Type B pancreatic cell (in vitro differentiated cells): ENCODE measurements at regions not wholly inside any gene's neighbourhood (a gene's known extent, or its start where the extent isn't known, plus 50 kb on each side); places are given as distances from the start of the nearest gene placed in this dataset.
A peak's percentile ranks its signal among the peaks of the same experiment; 100 is the strongest.

ENCODE experiments used
- DNase-seq: peaks from one replicate; pipeline ENCODE4 v3.0.0; 2021; ENCODE audit warnings: mixed read lengths; ENCODE audit not compliant: unreplicated experiment; ENCODE audit errors: extremely low spot score
- H3K27ac Mint-ChIP-seq: 2 replicates; pipeline ENCODE4 v1.8.0; 2021; ENCODE audit warnings: mild to moderate bottlenecking, mixed read lengths
- H3K27me3 Mint-ChIP-seq: 2 replicates; pipeline ENCODE4 v1.8.0; 2021; ENCODE audit warnings: mixed read lengths
- H3K36me3 Mint-ChIP-seq: 2 replicates; pipeline ENCODE4 v1.8.0; 2021; ENCODE audit warnings: mixed read lengths
- H3K4me1 Mint-ChIP-seq: one replicate; pipeline ENCODE4 v1.8.0; 2021; ENCODE audit warnings: mixed read lengths; ENCODE audit not compliant: unreplicated experiment
- H3K4me3 Mint-ChIP-seq: 2 replicates; pipeline ENCODE4 v1.8.0; 2021; ENCODE audit warnings: mild to moderate bottlenecking, mixed read lengths
- H3K9me3 Mint-ChIP-seq: 2 replicates; pipeline ENCODE4 v1.8.0; 2021; ENCODE audit warnings: mixed read lengths
- CTCF ChIP-seq: fragments of 200-600 bp; sonication (generic); conservative IDR thresholded peaks from 2 replicates; pipeline ENCODE4 v1.5.0; 2021; ENCODE audit warnings: antibody characterized with exemption, mild to moderate bottlenecking

- Mint-ChIP-seq H3K27ac (no peak overlapping the region), H3K27me3 (no peaks in the 10 kb centered on the region), H3K36me3 (no peaks in the 10 kb centered on the region), H3K4me1 (peaks cover 4% of the 10 kb centered on the region), H3K9me3 (no peaks in the 10 kb centered on the region), H3K4me3 (no peak overlapping the region)
- no peak for TF ChIP-seq CTCF
- no peak for DNase-seq
Observed at GRCh38 chr2:182585430-182585829, 130.6 kb upstream of the DNAJC10 start.

GRCh38 chr2:182586426-182586825, 129.6 kb upstream of the DNAJC10 start:
- Mint-ChIP-seq H3K36me3 (no peaks in the 10 kb centered on the region), H3K4me1 (peaks cover 4% of the 10 kb centered on the region), H3K9me3 (no peaks in the 10 kb centered on the region), H3K27me3 (no peaks in the 10 kb centered on the region), H3K4me3 (no peak overlapping the region), H3K27ac (no peak overlapping the region)
- no peak for TF ChIP-seq CTCF
- DNase-seq, result no peak

- Mint-ChIP-seq H3K9me3 (no peaks in the 10 kb centered on the region), H3K27me3 (no peaks in the 10 kb centered on the region), H3K27ac (no peak overlapping the region), H3K36me3 (no peaks in the 10 kb centered on the region), H3K4me1 (peaks cover 4% of the 10 kb centered on the region), H3K4me3 (no peak overlapping the region)
- TF ChIP-seq CTCF, result no peak
- no peak for DNase-seq
Observed at GRCh38 chr2:182587831-182588230, 128.2 kb upstream of the DNAJC10 start.

GRCh38 chr2:182589121-182589520, 126.9 kb upstream of the DNAJC10 start:
- peaks cover 7% of the 10 kb centered on the region for H3K4me1 Mint-ChIP-seq
- H3K36me3 Mint-ChIP-seq, result no peaks in the 10 kb centered on the region
- H3K9me3 Mint-ChIP-seq, result no peaks in the 10 kb centered on the region
- DNase-seq, result no peak
- H3K27ac Mint-ChIP-seq, result no peak overlapping the region
- no peaks in the 10 kb centered on the region for H3K27me3 Mint-ChIP-seq
- no peak for TF ChIP-seq CTCF
- no peak overlapping the region for H3K4me3 Mint-ChIP-seq

- Mint-ChIP-seq H3K36me3 (no peaks in the 10 kb centered on the region), H3K4me3 (no peak overlapping the region), H3K4me1 (peaks cover 7% of the 10 kb centered on the region), H3K27me3 (peaks cover 4% of the 10 kb centered on the region), H3K27ac (no peak overlapping the region), H3K9me3 (no peaks in the 10 kb centered on the region)
- no peak for DNase-seq
- no peak for TF ChIP-seq CTCF
Observed at GRCh38 chr2:182591774-182592173, 124.3 kb upstream of the DNAJC10 start.

- H3K4me1 Mint-ChIP-seq, result peaks cover 7% of the 10 kb centered on the region
- no peaks in the 10 kb centered on the region for H3K9me3 Mint-ChIP-seq
- no peaks in the 10 kb centered on the region for H3K36me3 Mint-ChIP-seq
- no peak overlapping the region for H3K27ac Mint-ChIP-seq
- TF ChIP-seq CTCF, result peak; percentile 45
- H3K4me3 Mint-ChIP-seq, result no peak overlapping the region
- DNase-seq, result no peak
- H3K27me3 Mint-ChIP-seq, result peaks cover 4% of the 10 kb centered on the region
Observed at GRCh38 chr2:182592691-182593393, 123.2 kb upstream of the DNAJC10 start.
